ENCODE measurements at regions not wholly inside any gene's neighbourhood (a gene's known extent, or its start where the extent isn't known, plus 50 kb on each side); places are given as distances from the start of the nearest gene placed in this dataset.

GRCh38 chr3:34132069-34132692 lies 333.8 kb downstream of the PDCD6IP start:
- no peak for TF ChIP-seq CTCF (IDR thresholded peaks at IDR 0.05; ENCODE audit: insufficient read depth, low read depth, low read length, missing control alignments)
- no peak for DNase-seq (ENCODE audit: low read depth)
- H3K4me3 ChIP-seq (ENCODE audit: low read depth, low read length): no peak overlapping the region

- H3K4me3 ChIP-seq (ENCODE audit: low read depth, low read length): no peak overlapping the region
- TF ChIP-seq CTCF (IDR thresholded peaks at IDR 0.05; ENCODE audit: insufficient read depth, low read depth, low read length, missing control alignments): no peak
Measured at GRCh38 chr3:34139566-34139965, 341.1 kb downstream of the PDCD6IP start.

GRCh38 chr3:34140616-34141015 lies 342.2 kb downstream of the PDCD6IP start:
- no peak for TF ChIP-seq CTCF (IDR thresholded peaks at IDR 0.05; ENCODE audit: insufficient read depth, low read depth, low read length, missing control alignments)
- H3K4me3 ChIP-seq (ENCODE audit: low read depth, low read length): no peak overlapping the region
- no peak for DNase-seq (ENCODE audit: low read depth)

More at GRCh38 chr3:34139566-34139965, 341.1 kb downstream of the PDCD6IP start:
- DNase-seq (ENCODE audit: low read depth): no peak

GRCh38 chr3:34141841-34142337 lies 343.5 kb downstream of the PDCD6IP start:
- DNase-seq (ENCODE audit: low read depth): no peak
- no peak overlapping the region for H3K4me3 ChIP-seq (ENCODE audit: low read depth, low read length)
- no peak for TF ChIP-seq CTCF (IDR thresholded peaks at IDR 0.05; ENCODE audit: insufficient read depth, low read depth, low read length, missing control alignments)

GRCh38 chr3:34145796-34146195 lies 347.4 kb downstream of the PDCD6IP start:
- DNase-seq (ENCODE audit: low read depth): no peak

GRCh38 chr3:34146596-34146995 lies 348.2 kb downstream of the PDCD6IP start:
- TF ChIP-seq CTCF (IDR thresholded peaks at IDR 0.05; ENCODE audit: insufficient read depth, low read depth, low read length, missing control alignments): no peak
- DNase-seq (ENCODE audit: low read depth): no peak
- H3K4me3 ChIP-seq (ENCODE audit: low read depth, low read length): no peak overlapping the region

More at GRCh38 chr3:34145796-34146195, 347.4 kb downstream of the PDCD6IP start:
- no peak overlapping the region for H3K4me3 ChIP-seq (ENCODE audit: low read depth, low read length)
- no peak for TF ChIP-seq CTCF (IDR thresholded peaks at IDR 0.05; ENCODE audit: insufficient read depth, low read depth, low read length, missing control alignments)

- no peak overlapping the region for H3K4me3 ChIP-seq (ENCODE audit: low read depth, low read length)
- no peak for TF ChIP-seq CTCF (IDR thresholded peaks at IDR 0.05; ENCODE audit: insufficient read depth, low read depth, low read length, missing control alignments)
- DNase-seq (ENCODE audit: low read depth): peak; percentile 37
Measured at GRCh38 chr3:34150992-34151391, 352.6 kb downstream of the PDCD6IP start.
